NCI-H2081 treated with DMSO at 0.1 percent for 48 hours (cell line): ENCODE measurements at regions not wholly inside any gene's neighbourhood (a gene's known extent, or its start where the extent isn't known, plus 50 kb on each side); places are given as distances from the start of the nearest gene placed in this dataset.
"Not testable (repeated sequence)": the region's sequence is repeated elsewhere in the genome, so short reads cannot be mapped to it uniquely, and the experiment has no call there.

Experiments
- DNase-seq: peaks from one replicate; lab custom pipeline; 2025; lab: John Stamatoyannopoulos, UW

GRCh38 chr13:78138756-78139155 is 220.1 kb upstream of the EDNRB start:
- DNase-seq: no peak

- peak; percentile 62 for DNase-seq
These were observed 218.9 kb upstream of the EDNRB start for GRCh38 chr13:78137404-78138142.

GRCh38 chr13:78136966-78137365 is 218.3 kb upstream of the EDNRB start:
- DNase-seq: no peak

GRCh38 chr13:78133511-78133910 is 214.9 kb upstream of the EDNRB start:
- DNase-seq: no peak

GRCh38 chr13:78131811-78132210 is 213.2 kb upstream of the EDNRB start:
- no peak for DNase-seq

- no peak for DNase-seq
These were observed 212.7 kb upstream of the EDNRB start for GRCh38 chr13:78131346-78131745.

- DNase-seq: no peak
These were observed 211.2 kb upstream of the EDNRB start for GRCh38 chr13:78129823-78130222.

GRCh38 chr13:78129359-78129758 is 210.7 kb upstream of the EDNRB start:
- DNase-seq: no peak

- no peak for DNase-seq
These were observed 203.1 kb upstream of the EDNRB start for GRCh38 chr13:78121459-78122348.

- DNase-seq: no peak
These were observed 202.4 kb upstream of the EDNRB start for GRCh38 chr13:78121001-78121400.

GRCh38 chr13:78120144-78120543 is 201.5 kb upstream of the EDNRB start:
- DNase-seq: not testable (repeated sequence)

GRCh38 chr13:78117070-78117469 is 198.4 kb upstream of the EDNRB start:
- DNase-seq: not testable (repeated sequence)

GRCh38 chr13:78105656-78106055 is 187.0 kb upstream of the EDNRB start:
- DNase-seq: no peak

- no peak for DNase-seq
These were observed 185.3 kb upstream of the EDNRB start for GRCh38 chr13:78103936-78104335.

GRCh38 chr13:78102741-78103140 is 184.1 kb upstream of the EDNRB start:
- DNase-seq: no peak

GRCh38 chr13:78102121-78102677 is 183.6 kb upstream of the EDNRB start:
- DNase-seq: no peak

- no peak for DNase-seq
These were observed 181.9 kb upstream of the EDNRB start for GRCh38 chr13:78100486-78100885.

- no peak for DNase-seq
These were observed 179.6 kb upstream of the EDNRB start for GRCh38 chr13:78098249-78098648.

GRCh38 chr13:78096221-78096620 is 177.6 kb upstream of the EDNRB start:
- DNase-seq: no peak

- DNase-seq: no peak
These were observed 169.5 kb upstream of the EDNRB start for GRCh38 chr13:78087966-78088678.

GRCh38 chr13:78085434-78086225 is 167.0 kb upstream of the EDNRB start:
- no peak for DNase-seq
